ENCODE measurements at regions not wholly inside any gene's neighbourhood (a gene's known extent, or its start where the extent isn't known, plus 50 kb on each side); places are given as distances from the start of the nearest gene placed in this dataset.
A peak's percentile ranks its signal among the peaks of the same experiment; 100 is the strongest.
"Not testable (repeated sequence)": the region's sequence is repeated elsewhere in the genome, so short reads cannot be mapped to it uniquely, and the experiment has no call there.

DNA sequence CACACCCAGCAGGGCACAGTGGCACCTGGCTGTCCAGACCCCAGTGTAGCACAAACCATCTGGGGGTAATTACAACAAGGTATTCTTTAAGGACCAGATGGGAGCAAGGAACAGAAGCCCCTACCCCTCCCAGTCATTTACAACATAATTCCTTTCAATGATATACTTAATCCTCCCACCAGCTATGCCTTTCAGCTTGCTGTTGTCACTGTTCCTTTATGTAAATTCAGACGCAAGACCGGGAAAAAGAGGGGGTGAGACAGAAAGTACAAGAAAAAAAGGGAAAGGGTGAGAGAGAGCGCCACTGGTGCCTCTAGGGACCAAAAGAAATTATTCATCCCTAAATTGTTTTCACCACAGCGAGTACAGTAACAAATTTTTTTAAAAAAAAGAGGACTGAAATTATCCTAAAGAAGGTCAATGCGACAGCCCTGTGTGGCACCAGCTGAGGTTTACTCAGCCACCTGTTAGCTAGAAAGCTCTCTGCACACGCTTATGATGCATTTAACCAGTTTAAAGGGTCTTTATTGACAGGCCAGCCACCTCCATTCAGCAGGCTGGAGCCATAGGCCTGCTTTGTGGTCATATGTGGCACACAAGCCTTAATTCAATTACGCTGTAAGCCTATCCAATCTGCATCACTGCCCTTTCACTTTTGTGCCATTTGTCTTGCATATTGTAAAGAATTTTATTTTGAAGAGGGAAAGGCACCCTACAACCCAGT lies 210.2 kb upstream of the ISL1 start:
- no peak for DNase-seq (ENCODE audit: low spot score)

- DNase-seq (ENCODE audit: low spot score) = no peak
These were observed 201.9 kb upstream of the ISL1 start for GRCh38 chr5:51181208-51181894.

DNA sequence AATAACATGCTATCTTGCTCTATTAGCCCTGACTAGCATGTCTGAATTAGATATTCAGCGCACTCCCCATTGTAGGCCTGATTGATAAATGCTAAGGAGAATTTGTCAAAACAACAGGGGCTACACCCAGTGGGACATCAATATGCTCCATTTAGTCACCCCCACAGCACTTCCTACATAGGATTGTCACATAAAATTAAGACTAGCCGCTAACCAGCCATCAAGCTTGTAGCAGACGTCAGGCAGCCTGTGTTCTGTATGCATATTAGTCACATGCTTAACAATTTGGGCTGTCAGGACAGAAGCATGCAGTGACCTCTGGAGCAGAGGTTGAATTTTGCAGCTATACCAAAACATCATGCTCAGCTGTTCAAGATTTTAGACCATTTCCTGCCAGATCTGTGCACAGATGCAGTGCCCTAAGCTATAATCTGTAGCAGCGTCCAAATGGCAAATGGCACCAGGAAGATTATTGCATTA lies 197.4 kb upstream of the ISL1 start:
- DNase-seq (ENCODE audit: low spot score) = no peak

DNA sequence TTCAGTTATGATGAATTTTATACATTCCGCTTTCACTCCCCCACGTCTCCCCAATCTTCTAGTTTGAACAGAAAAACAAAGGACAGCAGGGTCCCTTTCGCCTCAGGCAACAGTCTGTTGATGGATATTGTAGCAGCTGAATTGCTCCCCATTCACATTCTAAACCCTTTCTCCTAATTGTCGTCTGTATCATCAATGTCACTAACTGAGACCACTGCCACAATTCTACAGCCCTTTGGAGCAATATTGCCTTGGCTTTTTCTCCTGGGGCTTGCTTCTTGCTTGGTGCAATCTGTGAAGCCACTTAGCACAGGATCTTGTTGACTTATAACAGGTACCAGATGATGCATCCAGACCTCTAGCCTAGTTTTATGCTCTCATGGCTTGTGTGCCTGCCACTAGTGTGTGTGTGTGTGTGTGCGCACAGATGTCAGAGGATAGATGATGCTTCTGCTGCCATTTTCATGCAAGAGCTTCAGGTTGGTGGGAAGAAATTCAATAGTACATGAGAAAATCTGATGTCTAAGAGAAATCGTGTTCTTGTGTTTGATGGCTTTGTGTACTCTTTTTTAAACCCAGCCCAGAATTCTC lies 195.2 kb upstream of the ISL1 start:
- DNase-seq (ENCODE audit: low spot score) = no peak

GRCh38 chr5:51194671-51195070 lies 188.6 kb upstream of the ISL1 start:
- no peak for DNase-seq (ENCODE audit: low spot score)

DNA sequence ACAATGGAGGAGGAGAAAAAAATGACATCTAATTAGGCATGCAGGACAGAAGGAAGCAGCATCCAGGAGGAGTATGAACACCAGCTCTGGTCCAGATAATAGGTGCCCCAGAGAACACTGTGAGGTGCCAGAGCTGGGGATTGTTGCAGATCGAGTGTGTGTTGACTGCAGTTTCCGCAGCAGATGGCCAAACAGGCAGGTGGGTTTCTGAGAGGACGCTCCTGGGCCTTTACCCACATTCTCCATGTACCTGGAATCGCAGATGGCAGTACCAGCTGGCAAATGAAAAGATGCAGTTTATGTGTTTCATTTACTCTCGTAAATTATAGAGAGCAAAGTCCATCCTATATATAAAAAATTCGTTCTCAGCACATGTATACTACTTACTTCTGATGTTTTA lies 182.2 kb upstream of the ISL1 start:
- DNase-seq (ENCODE audit: low spot score) = no peak

DNA sequence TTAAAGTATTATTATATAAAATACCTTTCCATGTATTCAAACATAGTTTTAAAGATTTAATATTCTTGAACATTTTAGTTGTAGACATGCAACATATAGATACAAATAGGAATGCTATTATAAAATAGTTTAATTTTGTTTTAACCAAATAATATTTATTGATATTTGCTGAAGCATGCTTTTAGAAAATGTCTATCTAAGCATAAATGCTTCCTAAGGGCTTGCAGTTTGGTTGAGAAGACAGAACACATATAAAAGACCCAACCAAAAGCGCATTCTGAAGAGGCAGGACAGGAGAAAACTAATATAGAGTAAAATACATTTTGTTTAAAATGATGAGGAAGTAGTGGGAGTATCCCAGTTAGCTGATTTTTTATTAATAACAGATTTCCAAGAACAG lies 181.5 kb upstream of the ISL1 start:
- no peak for DNase-seq (ENCODE audit: low spot score)

DNA sequence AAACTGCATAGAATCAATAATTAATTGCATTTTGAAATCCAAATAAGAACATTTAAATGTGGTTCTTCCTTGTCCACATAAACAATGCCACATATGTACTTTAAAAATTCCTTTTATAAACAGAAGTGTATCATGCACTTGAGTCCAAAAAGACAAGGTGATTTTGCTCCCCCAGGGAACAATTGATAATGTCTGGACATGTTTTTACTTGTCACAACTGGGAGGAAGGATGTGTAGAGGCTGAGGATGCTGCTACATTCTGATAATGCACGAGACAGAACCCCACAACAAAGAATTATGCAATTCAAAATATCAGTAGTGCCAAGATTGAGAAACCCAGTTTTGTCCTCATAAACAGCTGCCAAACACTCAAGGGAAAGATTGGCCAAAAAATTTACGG lies 181.1 kb upstream of the ISL1 start:
- DNase-seq (ENCODE audit: low spot score) = no peak

DNA sequence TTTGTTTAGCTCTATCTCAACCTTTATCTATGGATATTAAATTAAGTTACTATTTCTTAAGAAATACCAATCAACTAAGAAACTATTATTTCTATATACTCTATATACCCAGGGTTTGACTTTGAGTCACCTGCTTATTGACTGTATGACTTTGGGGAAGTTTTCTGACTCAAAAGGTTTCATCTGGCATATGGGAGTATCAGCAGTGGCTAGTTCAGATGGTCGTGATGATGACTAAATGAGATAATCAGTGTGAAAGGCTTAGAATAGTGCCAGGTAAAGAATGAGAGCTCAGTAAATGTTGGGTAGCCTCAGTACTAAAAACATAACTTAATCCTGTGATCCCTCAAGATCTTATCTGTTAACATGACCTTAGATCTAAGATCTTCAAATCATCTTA lies 179.7 kb upstream of the ISL1 start:
- no peak for DNase-seq (ENCODE audit: low spot score)

DNA sequence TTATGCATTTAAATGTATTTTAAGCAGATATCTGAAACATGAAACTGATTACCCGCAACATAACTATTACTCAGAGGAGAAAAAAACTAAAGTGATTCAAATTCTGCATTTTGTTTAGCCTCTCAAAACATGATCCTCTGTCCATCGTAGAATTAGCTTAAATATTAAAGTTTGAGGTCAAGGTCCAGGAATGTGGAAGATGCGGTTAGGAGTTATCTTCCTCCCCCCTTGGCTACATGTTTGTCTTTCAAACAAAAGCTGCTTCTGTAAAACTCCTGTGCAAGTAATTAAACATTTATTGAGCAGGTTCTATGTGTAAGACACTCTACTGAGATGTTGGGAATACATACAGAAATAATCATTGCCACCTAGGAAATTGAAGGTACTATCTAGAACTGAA lies 175.0 kb upstream of the ISL1 start:
- DNase-seq (ENCODE audit: low spot score) = peak; percentile 63

DNA sequence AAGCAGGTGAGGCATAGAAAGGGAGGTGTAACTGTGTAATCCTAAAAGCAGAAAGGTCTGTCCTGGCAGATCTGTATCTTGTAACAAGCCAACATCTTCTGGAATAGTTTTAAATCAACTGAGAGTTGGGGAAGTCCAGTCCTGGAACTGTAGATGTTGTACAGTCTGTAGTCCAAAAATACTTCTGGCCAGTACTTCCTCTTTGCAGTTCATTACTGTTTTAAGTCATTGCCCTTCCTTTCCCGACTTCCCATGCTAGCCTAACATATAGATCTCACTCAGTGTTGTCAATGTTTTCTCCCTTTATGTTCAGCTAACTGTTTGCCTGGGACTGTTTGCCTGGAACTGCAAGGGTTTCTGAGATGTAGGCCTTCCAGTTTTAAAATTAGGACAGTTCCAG lies 168.5 kb upstream of the ISL1 start:
- no peak for DNase-seq (ENCODE audit: low spot score)

GRCh38 chr5:51225789-51226742 lies 157.2 kb upstream of the ISL1 start:
- DNase-seq (ENCODE audit: low spot score) = peak; percentile 88

GRCh38 chr5:51227963-51228470 lies 155.2 kb upstream of the ISL1 start:
- DNase-seq (ENCODE audit: low spot score) = no peak

GRCh38 chr5:51230336-51230735 lies 152.9 kb upstream of the ISL1 start:
- no peak for DNase-seq (ENCODE audit: low spot score)

- DNase-seq (ENCODE audit: low spot score) = peak; percentile 9
These were observed 140.8 kb upstream of the ISL1 start for GRCh38 chr5:51242456-51242855.

DNA sequence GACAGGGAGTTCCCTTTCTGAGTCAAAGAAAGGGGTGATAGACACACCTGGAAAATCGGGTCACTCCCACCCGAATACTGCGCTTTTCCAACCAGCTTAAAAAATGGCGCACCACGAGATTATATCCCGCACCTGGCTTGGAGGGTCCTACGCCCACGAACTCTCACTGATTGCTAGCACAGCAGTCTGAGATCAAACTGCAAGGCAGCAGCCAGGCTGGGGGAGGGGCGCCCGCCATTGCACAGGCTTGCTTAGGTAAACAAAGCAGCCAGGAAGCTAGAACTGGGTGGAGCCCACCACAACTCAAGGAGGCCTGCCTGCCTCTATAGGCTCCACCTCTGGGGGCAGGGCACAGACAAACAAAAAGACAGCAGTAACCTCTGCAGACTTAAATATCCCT lies 132.3 kb upstream of the ISL1 start:
- not testable (repeated sequence) for DNase-seq (ENCODE audit: low spot score)

DNA sequence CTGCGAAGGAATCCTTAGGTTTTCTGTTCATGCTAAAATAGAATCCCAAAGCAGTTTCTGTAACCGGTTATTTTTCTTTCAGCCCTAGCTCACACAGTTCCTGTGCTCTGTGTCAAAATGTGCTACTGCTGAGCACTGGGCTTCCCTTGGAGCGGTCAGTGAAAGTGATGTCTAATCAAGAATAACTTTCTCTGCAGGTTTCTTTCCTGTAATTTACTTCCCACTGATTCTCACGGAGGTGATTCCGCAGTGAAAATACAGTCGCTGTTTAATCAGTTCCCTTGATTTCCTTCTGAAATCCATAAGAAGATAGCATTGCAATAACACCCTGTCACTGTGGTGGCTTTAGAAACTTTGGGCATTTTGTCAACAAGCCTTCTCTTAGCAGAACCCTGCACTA lies 112.0 kb upstream of the ISL1 start:
- DNase-seq (ENCODE audit: low spot score) = no peak

DNA sequence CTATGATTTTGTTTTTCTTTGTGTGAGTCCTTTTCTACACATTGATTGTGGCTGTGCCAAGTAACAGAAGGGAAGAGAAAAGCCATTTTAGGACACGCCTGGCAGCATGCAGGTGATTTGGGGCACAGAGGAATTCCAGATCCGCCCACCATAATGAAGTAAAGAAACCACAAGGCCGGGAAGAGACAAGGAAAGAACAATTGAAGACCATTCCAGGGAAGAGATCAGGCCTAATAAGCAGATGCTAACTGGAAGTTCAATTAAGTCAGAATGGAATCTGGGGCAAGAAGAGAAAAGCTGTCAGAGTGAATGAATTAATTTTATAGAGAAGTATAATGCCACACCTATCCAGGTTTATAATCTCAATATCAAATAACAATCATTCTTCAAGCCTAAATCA lies 110.2 kb upstream of the ISL1 start:
- no peak for DNase-seq (ENCODE audit: low spot score)

DNA sequence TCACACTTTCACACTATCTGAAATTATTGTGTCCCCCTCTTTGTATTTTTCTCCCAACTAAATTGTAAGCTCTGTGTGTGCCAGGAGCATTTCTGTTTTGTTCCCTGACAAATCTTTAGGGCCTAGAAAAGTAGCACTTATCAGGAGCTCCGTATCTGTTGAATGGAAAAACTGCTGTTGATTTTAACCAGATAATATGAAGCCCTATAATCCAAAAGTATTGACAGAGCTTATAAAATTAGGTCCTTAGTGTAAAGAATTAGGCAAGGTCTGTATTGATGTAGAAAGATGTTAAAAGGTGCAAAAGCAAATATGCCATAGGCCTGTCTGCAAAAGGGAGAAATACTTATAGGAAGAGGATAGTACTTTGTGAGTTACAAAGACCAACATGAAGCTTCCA lies 109.4 kb upstream of the ISL1 start:
- no peak for DNase-seq (ENCODE audit: low spot score)

- no peak for DNase-seq (ENCODE audit: low spot score)
These were observed 107.8 kb upstream of the ISL1 start for GRCh38 chr5:51275428-51275827.

DNA sequence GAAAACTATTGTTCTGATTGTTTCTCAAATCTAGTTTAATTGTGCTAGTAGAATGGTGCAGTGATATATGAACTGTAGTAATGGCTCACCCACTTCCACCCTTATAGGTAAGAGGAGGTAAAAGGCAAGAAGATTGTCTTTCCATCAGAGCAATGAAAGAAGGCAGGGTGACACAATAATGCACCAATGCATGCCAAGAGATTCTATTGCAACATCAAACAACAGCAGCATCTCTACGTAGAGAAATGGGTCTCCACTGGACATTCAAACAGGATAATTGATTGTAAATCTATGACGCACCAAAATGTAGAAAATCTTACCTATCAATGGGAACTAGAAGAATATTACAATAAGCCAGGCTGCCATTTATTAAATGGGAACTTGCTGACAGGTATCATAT lies 107.0 kb upstream of the ISL1 start:
- DNase-seq (ENCODE audit: low spot score) = no peak

DNA sequence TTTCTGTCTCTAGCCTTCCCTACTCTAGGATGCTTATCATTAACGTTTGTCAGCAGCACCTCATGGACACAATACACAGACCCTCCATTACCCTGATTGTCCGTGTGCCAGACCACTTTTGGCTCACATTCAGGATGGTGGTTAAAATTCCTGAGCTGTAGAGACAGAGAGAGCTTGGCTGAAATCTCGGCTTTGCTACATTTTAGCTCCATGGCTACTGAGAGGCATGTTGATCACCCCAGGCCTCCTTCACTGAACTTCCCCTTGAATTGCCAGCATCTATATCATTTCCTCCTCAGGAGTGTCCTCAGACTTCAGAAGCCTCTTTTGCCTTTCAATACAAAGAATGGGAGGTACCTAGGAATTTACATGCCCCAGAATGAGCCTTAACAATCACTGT lies 104.7 kb upstream of the ISL1 start:
- no peak for DNase-seq (ENCODE audit: low spot score)
